GM19372 (cell line): ENCODE measurements at regions not wholly inside any gene's neighbourhood (a gene's known extent, or its start where the extent isn't known, plus 50 kb on each side); places are given as distances from the start of the nearest gene placed in this dataset.
"Not testable (repeated sequence)": the region's sequence is repeated elsewhere in the genome, so short reads cannot be mapped to it uniquely, and the experiment has no call there.

ENCODE experiments used
- ATAC-seq: cut with Tn5 transposase; IDR thresholded peaks from one replicate; pipeline ENCODE4 v1.9.1; 2021; ENCODE audit warnings: mild to moderate bottlenecking, low read depth, moderate library complexity; ENCODE audit not compliant: unreplicated experiment

DNA sequence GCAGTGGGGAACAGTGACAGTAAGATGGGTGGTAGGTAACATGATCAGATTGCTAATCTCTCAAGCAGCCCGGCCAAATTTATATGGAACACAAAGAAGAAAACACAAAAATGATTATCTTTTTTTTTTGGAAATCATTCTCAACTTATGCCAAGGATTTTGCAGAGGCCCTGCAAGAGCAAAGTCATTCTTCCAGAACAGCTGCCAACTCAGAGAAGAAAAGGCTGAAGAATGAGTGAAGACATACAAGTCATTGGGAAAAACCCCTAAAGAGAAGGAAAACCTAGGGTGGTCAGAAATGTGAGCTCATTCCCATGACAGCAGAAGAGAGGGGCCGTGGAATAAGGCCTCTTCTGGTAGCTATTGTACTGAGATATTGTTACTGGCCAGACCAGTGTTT lies 246.7 kb downstream of the SHOX2 start:
- ATAC-seq = no peak

DNA sequence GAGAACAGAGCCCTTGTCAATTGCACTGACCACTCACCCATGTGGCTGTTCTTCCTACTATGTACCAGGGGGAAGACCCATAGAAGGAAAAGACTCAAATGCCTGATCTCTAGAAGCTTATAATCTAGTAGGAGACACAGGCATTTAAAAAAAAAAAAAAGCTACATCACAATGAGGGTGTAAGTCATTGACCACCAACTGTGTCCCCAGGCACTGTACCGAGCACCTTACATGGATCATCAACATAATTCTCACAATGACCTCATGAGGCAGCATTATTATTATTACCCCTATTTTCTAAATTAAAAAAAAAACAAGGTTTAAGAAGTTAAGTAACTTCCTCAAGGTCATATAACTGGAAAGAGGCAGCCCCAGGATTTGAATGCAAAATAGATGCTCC lies 247.4 kb downstream of the SHOX2 start:
- no peak for ATAC-seq

- ATAC-seq = no peak
Observed at GRCh38 chr3:157857440-157857839, 248.8 kb downstream of the SHOX2 start.

- no peak for ATAC-seq
Observed at GRCh38 chr3:157856078-157856939, 249.9 kb downstream of the SHOX2 start.

DNA sequence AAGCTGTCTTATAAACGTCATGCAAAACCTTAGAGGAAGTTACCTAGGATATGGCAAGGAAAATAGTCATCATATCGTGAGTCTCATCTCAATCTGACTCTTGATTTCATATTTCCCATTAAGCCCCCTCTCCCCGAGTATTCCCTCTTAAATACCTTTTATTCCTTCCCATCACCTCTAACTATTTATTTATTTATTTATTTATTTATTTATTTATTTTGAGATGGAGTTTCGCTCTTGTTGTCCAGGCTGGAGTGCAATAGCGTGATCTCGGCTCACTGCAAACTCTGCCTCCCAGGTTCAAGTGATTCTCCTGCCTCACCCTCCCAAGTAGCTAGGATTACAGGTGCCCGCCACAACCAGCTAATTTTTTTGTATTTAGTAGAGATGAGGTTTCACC lies 260.4 kb downstream of the SHOX2 start:
- ATAC-seq = not testable (repeated sequence)

DNA sequence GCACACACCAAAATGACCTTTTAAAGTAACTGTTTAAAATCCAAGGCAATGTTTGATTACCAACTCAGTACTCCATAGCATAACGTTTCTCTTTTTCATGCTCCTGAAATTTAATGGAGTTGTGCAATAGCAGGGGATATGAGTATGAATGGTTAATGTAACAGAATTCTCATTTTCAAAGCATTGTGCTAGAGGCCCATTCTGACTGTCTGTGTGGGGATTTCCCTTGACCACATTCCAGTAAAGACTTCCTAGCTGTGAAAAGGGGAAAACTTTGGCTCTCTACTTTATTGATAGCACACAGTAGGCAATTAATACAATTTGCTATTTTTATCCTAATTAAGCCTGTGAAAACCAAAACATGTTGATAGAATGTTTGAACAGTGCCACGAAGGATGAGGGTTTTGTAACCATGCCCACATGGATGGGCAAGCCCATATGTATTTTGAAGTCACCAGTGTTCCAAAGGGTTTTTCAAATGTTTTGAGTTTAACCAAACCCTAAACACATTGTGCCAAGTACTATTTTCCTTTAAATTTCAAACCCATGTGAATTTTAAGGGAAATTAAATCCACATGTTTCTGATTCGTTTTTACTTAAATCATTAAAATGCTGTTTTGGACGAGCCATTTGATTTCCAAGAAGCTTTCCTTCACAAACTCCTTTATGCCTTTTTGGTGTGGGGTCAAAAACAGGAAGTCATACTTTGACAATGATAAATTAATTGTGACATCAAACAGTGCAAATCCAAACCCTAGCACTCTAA lies 261.2 kb downstream of the SHOX2 start:
- no peak for ATAC-seq

DNA sequence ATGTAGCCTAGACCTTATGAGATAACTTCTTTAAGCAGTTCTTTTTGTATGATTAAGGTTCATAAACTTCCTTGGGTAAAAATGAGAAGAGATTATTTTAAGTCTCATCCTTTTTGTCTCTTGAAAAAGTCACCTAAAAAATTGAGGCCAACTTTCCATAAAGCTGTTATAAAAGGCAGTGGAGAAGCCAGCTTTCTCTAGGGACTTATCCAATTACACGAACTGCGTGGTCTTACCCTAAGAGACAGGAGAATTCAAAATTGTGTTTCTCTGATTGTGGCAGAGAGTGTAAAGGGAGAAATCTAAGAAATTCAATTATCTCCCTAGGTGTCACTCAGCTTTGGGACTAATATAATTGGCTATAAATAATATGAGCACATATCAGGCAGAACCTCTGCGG lies 262.0 kb downstream of the SHOX2 start:
- no peak for ATAC-seq

- no peak for ATAC-seq
Observed at GRCh38 chr3:157841029-157841428, 265.2 kb downstream of the SHOX2 start.

DNA sequence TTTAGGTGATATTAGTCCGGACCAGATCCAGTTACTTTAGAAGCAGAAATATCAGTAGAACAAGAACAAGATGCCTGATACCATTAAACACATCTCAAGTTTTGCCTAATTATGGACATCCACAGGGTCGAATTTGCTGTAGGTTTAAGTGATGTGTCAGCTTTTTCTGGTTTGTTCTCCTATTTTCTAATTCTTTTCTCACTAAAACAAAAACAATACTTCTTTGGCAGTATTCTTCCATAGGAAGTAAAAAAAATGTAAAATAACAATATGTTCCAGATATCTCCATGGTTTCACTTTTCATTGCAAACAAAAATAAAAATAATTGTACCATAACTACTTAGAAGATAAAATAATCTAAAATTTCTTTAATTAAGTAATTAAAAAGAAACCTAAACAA lies 265.7 kb downstream of the SHOX2 start:
- ATAC-seq = no peak

DNA sequence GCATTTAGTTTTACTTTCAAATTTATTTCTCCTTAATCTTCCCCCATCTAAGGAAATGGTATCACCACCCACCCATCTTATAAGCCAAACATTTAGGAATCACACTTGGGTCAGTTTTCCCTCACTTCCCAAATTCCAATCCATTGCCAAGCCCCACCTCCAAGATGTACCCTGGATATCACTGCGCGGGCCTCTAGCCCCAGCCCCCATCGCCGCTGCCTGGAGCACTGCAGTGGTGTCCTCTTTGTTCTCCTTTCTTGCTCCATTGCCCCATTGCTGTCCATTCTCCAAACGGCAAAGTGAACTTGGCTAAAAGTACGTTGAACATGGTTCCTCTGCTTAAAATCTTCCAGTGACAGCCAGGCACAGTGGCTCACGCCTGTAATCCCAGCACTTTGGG lies 267.8 kb downstream of the SHOX2 start:
- no peak for ATAC-seq

DNA sequence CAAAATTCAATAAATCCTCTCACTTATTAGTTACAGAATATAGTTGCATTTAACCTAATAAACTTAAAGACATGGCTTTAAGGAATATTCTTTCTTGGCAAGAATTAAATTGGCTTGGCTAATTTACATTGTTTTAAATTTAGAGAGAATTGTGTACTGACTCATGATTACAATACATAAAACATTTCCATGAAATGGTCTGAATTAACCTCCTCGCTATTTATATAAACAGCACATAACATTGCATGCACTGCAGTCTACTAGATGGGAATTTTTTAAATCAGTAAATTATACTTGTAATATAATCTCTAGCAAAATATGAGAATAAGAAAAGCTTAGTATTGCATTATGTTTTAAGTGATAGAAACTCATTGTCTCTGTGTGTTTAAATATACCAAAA lies 268.9 kb downstream of the SHOX2 start:
- no peak for ATAC-seq

DNA sequence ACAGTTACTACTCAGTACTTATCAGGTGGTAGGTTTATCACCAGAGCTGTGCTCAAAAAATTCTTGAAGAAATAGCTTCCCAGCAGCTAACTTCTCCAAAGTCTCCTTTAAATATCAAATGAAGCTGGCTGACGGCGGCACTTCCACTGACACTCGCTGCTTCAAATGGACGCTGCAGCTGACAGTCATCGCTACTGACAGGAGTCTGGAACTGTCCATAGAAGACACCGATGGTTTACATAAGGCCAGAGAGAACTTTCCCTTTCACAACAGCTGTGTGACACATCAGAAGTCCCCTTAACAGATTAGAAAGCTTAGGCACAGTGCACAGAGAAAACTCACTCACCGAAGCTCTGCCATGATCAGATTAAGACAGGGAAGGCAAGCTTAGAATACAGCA lies 270.2 kb downstream of the SHOX2 start:
- ATAC-seq = no peak

- ATAC-seq = no peak
Observed at GRCh38 chr3:157832588-157832987, 273.6 kb downstream of the SHOX2 start.

- no peak for ATAC-seq
Observed at GRCh38 chr3:157830556-157831236, 275.5 kb downstream of the SHOX2 start.

DNA sequence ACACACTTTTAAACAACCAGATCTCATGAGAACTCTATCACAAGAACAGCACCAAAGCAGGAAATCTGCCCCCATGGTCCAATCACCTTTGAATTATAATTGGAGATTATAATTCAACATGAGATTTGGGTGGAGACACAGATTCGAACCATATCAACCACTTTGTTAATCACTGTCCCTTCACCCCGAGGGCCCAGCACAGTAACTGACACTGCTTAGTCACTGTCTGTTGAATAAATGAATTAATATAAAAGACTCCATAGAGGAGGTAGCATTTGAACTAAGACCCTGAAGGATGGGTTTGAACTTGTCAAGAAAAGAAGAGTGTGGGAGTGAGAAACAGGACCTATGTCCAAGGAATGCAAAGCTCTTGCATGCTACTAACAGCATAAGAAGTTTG lies 276.4 kb downstream of the SHOX2 start:
- ATAC-seq = no peak

GRCh38 chr3:157824281-157824680 lies 281.9 kb downstream of the SHOX2 start:
- no peak for ATAC-seq

DNA sequence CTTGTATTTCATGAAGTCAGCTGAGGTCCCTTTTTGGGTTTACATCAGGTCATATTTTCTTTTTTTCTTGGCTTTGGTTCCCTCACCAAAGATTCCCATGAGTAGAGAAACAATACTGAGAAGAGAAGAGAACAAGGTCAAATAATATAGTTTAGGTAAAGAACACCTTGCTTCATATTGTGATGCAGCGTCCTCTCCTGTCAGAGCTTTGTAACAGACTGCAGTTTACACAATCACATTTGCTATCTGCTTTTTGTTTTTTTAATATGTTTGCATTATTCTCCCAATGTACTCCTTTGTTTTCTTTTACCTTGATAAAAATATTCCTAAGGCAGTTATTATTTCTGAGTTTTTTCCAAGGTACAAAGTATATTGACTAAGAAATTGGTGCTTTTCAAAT lies 283.2 kb downstream of the SHOX2 start:
- ATAC-seq = no peak

- ATAC-seq = no peak
Observed at GRCh38 chr3:157820157-157820517, 286.1 kb downstream of the SHOX2 start.

DNA sequence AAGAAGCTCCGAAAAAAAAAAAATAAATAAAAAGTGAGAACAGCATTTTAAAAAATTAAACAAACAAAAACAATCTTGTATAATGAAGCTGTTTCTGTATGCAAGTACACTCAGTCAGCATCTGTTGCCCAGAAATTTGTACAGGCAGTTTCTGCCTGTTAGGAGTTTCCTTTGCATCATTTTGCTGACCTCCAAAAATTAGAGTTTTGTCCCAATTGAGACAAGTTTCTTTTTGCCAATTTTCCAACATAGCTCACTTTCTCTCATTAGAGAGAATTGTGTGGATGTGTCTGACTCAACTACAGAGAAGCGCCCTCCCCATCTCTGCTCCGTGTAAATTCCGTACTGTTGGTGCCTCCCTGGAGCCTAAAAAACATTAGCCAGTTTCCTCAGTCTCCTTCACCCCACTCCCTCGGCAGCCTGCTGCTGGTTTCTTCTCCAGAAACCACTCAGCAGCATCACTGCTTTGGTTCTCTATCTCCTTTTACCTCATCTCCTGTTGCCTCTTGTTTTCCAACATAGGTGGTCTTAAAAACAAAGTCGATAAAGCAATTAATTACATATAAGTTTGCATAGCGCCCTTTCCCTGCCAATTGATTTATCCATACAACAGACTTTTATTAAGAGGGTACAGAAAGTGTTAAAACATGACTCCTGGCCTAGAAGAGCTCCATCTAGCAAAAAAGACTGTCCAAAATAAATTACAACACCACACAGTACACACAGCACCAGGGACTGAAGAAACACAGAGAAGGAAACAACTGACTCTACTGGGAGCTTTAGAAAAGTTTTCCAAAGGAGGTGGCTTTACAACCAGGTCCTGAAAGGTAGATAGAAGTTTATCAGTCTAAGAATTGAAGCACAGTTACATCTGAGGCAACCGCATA lies 286.7 kb downstream of the SHOX2 start:
- no peak for ATAC-seq

- no peak for ATAC-seq
Observed at GRCh38 chr3:157816896-157817295, 289.3 kb downstream of the SHOX2 start.
